ENCODE measurements at regions not wholly inside any gene's neighbourhood (a gene's known extent, or its start where the extent isn't known, plus 50 kb on each side); places are given as distances from the start of the nearest gene placed in this dataset.

- no peak for TF ChIP-seq ETS1 (IDR thresholded peaks at IDR 0.05)
- no peak for TF ChIP-seq ZNF331 (CRISPR knock-in tag; IDR thresholded peaks at IDR 0.05; ENCODE audit: low read depth)
- TF ChIP-seq CTCF (conservative IDR thresholded peaks at IDR 0.05; ENCODE audit: low read depth in 2 of 2) = no peak
- no peak for TF ChIP-seq NANOG (IDR thresholded peaks at IDR 0.05; ENCODE audit: borderline replicate concordance)
- TF ChIP-seq JUNB (IDR thresholded peaks at IDR 0.05; ENCODE audit: unreplicated experiment) = no peak
- no peak for TF ChIP-seq ZNF114 (CRISPR knock-in tag; IDR thresholded peaks at IDR 0.05)
- no peak for TF ChIP-seq EZH2phosphoT487 (IDR thresholded peaks at IDR 0.05; ENCODE audit: unreplicated experiment)
- TF ChIP-seq REST (IDR thresholded peaks at IDR 0.05; ENCODE audit: unreplicated experiment) = no peak
- TF ChIP-seq EZH2 (IDR thresholded peaks at IDR 0.05; ENCODE audit: low read depth, unreplicated experiment) = no peak
- no peak for TF ChIP-seq POLR2AphosphoS5 (IDR thresholded peaks at IDR 0.05; ENCODE audit: low read depth)
- TF ChIP-seq STAT1 (IDR thresholded peaks at IDR 0.05; ENCODE audit: unreplicated experiment) = no peak
Observed at GRCh38 chr3:64916192-64916798, 228.5 kb upstream of the ADAMTS9 start (continued).

- Mint-ChIP-seq H3K27ac (no peak overlapping the region), H3K4me1 (peaks cover 42% of the 10 kb centered on the region), H3K4me3 (no peak overlapping the region), H3K27me3 (ENCODE audit: insufficient read depth, low read depth, poor library complexity) (peaks cover 10% of the 10 kb centered on the region), H3K9me3 (peaks cover 6% of the 10 kb centered on the region), H3K36me3 (ENCODE audit: low read depth) (0 out of 3 replicates have a peak, but pooled peaks cover 6% of the 10 kb centered on the region)
- Histone ChIP-seq H3K4me1 (ENCODE audit: insufficient read depth) (peaks cover 40% of the 10 kb centered on the region), H3K27me3 (ENCODE audit: insufficient read depth) (no peaks in the 10 kb centered on the region; the same call in 1 of the 2 replicates), H2AFZ (no peak overlapping the region; the same call in 1 of the 2 replicates), H3K9me2 (ENCODE audit: insufficient read depth) (peaks cover 8% of the 10 kb centered on the region; the same call in 1 of the 2 replicates), H3K27ac (ENCODE audit: low read depth) (no peak overlapping the region), H3K4me3 (no peak overlapping the region), H3K36me3 (ENCODE audit: insufficient read depth) (no peaks in the 10 kb centered on the region), H3F3A (replicated peaks; ENCODE audit: low read depth) (no peaks in the 10 kb centered on the region), H3K79me2 (replicated peaks; ENCODE audit: insufficient read depth) (no peaks in the 10 kb centered on the region), H4K20me1 (replicated peaks; ENCODE audit: insufficient read depth) (no peaks in the 10 kb centered on the region), H3K4me2 (no peak overlapping the region; the same call in 1 of the 2 replicates)
- DNase-seq (ENCODE audit: low spot score) (no peak), ATAC-seq (no peak)
- TF ChIP-seq JUNB (IDR thresholded peaks at IDR 0.05; ENCODE audit: unreplicated experiment) (no peak), STAT1 (IDR thresholded peaks at IDR 0.05; ENCODE audit: unreplicated experiment) (no peak), REST (IDR thresholded peaks at IDR 0.05; ENCODE audit: unreplicated experiment) (no peak), EZH2phosphoT487 (IDR thresholded peaks at IDR 0.05; ENCODE audit: unreplicated experiment) (no peak)
Observed at GRCh38 chr3:64915778-64916177, 228.0 kb upstream of the ADAMTS9 start.
